ENCODE measurements at regions not wholly inside any gene's neighbourhood (a gene's known extent, or its start where the extent isn't known, plus 50 kb on each side); places are given as distances from the start of the nearest gene placed in this dataset.

DNA sequence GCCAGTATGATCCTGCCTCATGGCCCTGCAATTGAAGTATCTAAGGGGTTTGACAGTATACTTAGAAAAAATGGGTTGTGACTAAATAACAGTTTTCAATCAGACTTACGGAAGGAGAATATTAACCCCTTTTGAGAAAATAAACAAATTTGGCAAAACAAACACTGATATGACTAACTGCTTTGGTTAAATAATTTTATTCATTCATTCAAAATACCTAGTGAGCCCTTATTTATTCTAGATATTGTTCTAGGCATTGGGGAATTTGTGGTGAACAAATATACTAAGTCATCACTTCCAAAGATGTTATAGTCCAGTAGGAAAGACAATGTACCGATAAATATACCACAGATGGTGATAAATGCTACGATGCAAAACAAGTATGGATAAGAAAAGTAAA lies 358.7 kb downstream of the TGFB2 start:
- H3K27ac ChIP-seq (ENCODE audit: extremely low read length, insufficient read depth, low read length): no peak overlapping the region
- H3K4me3 ChIP-seq (replicated peaks in 1 of 3; ENCODE audit: insufficient read depth in 1 of 3, low read depth in 2 of 3, low read length in 3 of 3): no peak overlapping the region
- H3K36me3 ChIP-seq (replicated peaks in 1 of 2; ENCODE audit: control insufficient read depth in 1 of 2, insufficient read depth in 2 of 2, low read length in 2 of 2): no peaks in the 10 kb centered on the region
- H3K4me1 ChIP-seq (ENCODE audit: insufficient read depth, low read length): peaks cover 17% of the 10 kb centered on the region
- H3K27me3 ChIP-seq (ENCODE audit: control insufficient read depth in 1 of 2, insufficient read depth in 2 of 2, low read length in 2 of 2): no peaks in the 10 kb centered on the region
- DNase-seq (ENCODE audit: low spot score) (no peak), FAIRE-seq (no peak), ATAC-seq (no peak)
- no peaks in the 10 kb centered on the region for H3K9me3 ChIP-seq (ENCODE audit: low read length)
- H3K4me2 ChIP-seq (ENCODE audit: low read depth, low read length): no peak overlapping the region
- ChIA-PET POLR2A (no interaction called here), CTCF (ENCODE audit: low intra/inter-chr PET ratio, low total read pairs) (no interaction called here)
- in situ Hi-C loops (cut with HindIII; ENCODE audit: extremely low pct_ligation_motif_present, low pct_unique_long_range_greater_than_20kb): no loop called here
- intact Hi-C loops (cut with micrococcal nuclease; ENCODE audit: unreplicated experiment): no loop called here
- no peak for TF ChIP-seq NCOA2 (CRISPR knock-in tag; IDR thresholded peaks at IDR 0.05)
- no peak for TF ChIP-seq ZNF3 (CRISPR knock-in tag; IDR thresholded peaks at IDR 0.05)
- no peak for TF ChIP-seq ZBTB7A (CRISPR knock-in tag; IDR thresholded peaks at IDR 0.05)
- no peak for TF ChIP-seq EEA1 (CRISPR knock-in tag; IDR thresholded peaks at IDR 0.05; ENCODE audit: borderline replicate concordance)
- no peak overlapping the region for H2AFZ ChIP-seq (ENCODE audit: low read length)
- no peaks in the 10 kb centered on the region for H3K79me2 ChIP-seq (ENCODE audit: insufficient read depth, low read length)
- H3K9ac ChIP-seq (ENCODE audit: insufficient read depth, low read depth, low read length): no peak overlapping the region
- WGBS (ENCODE audit: low lambda C conversion rate): 61% methylated on average over 3 of the region's 3 CpGs
- no peaks in the 10 kb centered on the region for H4K20me1 ChIP-seq (ENCODE audit: insufficient read depth, low read length)
- no TSS peak for BruUV-seq (replicated peaks)

GRCh38 chr1:218705391-218705790 lies 360.3 kb downstream of the TGFB2 start:
- intact Hi-C loops (cut with micrococcal nuclease; ENCODE audit: unreplicated experiment): no loop called here
- H3K9me3 ChIP-seq (ENCODE audit: low read length): no peaks in the 10 kb centered on the region
- no peak overlapping the region for H3K4me3 ChIP-seq (replicated peaks in 1 of 3; ENCODE audit: insufficient read depth in 1 of 3, low read depth in 2 of 3, low read length in 3 of 3)
- no peak overlapping the region for H2AFZ ChIP-seq (ENCODE audit: low read length)
- in situ Hi-C loops (cut with HindIII; ENCODE audit: extremely low pct_ligation_motif_present, low pct_unique_long_range_greater_than_20kb): no loop called here
- WGBS (ENCODE audit: low lambda C conversion rate): 23% methylated on average over 2 of the region's 2 CpGs
- no peak for FAIRE-seq
- H4K20me1 ChIP-seq (ENCODE audit: insufficient read depth, low read length): no peaks in the 10 kb centered on the region
- no peaks in the 10 kb centered on the region for H3K79me2 ChIP-seq (ENCODE audit: insufficient read depth, low read length)
- no peak for ATAC-seq
- H3K36me3 ChIP-seq (replicated peaks in 1 of 2; ENCODE audit: control insufficient read depth in 1 of 2, insufficient read depth in 2 of 2, low read length in 2 of 2): no peaks in the 10 kb centered on the region
- POLR2A ChIA-PET: no interaction called here
- H3K27ac ChIP-seq (ENCODE audit: extremely low read length, insufficient read depth, low read length): no peak overlapping the region
- no peak overlapping the region for H3K4me2 ChIP-seq (ENCODE audit: low read depth, low read length)
- no peak overlapping the region for H3K9ac ChIP-seq (ENCODE audit: insufficient read depth, low read depth, low read length)
- H3K4me1 ChIP-seq (ENCODE audit: insufficient read depth, low read length): peaks cover 17% of the 10 kb centered on the region
- DNase-seq (ENCODE audit: low spot score): no peak
- no peak for TF ChIP-seq MLX (CRISPR knock-in tag; IDR thresholded peaks at IDR 0.05)
- TF ChIP-seq ZFP90 (CRISPR knock-in tag; IDR thresholded peaks at IDR 0.05; ENCODE audit: borderline replicate concordance): no peak
- TF ChIP-seq, protein P1, sequence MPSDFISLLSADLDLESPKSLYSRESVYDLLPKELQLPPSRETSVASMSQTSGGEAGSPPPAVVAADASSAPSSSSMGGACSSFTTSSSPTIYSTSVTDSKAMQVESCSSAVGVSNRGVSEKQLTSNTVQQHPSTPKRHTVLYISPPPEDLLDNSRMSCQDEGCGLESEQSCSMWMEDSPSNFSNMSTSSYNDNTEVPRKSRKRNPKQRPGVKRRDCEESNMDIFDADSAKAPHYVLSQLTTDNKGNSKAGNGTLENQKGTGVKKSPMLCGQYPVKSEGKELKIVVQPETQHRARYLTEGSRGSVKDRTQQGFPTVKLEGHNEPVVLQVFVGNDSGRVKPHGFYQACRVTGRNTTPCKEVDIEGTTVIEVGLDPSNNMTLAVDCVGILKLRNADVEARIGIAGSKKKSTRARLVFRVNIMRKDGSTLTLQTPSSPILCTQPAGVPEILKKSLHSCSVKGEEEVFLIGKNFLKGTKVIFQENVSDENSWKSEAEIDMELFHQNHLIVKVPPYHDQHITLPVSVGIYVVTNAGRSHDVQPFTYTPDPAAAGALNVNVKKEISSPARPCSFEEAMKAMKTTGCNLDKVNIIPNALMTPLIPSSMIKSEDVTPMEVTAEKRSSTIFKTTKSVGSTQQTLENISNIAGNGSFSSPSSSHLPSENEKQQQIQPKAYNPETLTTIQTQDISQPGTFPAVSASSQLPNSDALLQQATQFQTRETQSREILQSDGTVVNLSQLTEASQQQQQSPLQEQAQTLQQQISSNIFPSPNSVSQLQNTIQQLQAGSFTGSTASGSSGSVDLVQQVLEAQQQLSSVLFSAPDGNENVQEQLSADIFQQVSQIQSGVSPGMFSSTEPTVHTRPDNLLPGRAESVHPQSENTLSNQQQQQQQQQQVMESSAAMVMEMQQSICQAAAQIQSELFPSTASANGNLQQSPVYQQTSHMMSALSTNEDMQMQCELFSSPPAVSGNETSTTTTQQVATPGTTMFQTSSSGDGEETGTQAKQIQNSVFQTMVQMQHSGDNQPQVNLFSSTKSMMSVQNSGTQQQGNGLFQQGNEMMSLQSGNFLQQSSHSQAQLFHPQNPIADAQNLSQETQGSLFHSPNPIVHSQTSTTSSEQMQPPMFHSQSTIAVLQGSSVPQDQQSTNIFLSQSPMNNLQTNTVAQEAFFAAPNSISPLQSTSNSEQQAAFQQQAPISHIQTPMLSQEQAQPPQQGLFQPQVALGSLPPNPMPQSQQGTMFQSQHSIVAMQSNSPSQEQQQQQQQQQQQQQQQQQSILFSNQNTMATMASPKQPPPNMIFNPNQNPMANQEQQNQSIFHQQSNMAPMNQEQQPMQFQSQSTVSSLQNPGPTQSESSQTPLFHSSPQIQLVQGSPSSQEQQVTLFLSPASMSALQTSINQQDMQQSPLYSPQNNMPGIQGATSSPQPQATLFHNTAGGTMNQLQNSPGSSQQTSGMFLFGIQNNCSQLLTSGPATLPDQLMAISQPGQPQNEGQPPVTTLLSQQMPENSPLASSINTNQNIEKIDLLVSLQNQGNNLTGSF (CRISPR knock-in tag; IDR thresholded peaks at IDR 0.05): no peak
- TF ChIP-seq HES4 (CRISPR knock-in tag; IDR thresholded peaks at IDR 0.05; ENCODE audit: borderline replicate concordance): no peak
- TF ChIP-seq NR2F1 (CRISPR knock-in tag; IDR thresholded peaks at IDR 0.05): no peak
- peak; percentile 57 for TF ChIP-seq CREB1 (IDR thresholded peaks at IDR 0.05)
- no peak for TF ChIP-seq CREB1 (CRISPR knock-in tag; IDR thresholded peaks at IDR 0.05)
- TF ChIP-seq HMGXB4 (CRISPR knock-in tag; IDR thresholded peaks at IDR 0.05; ENCODE audit: borderline replicate concordance in 1 of 2, low read depth in 1 of 2): no peak
- no TSS peak for BruUV-seq (replicated peaks)
- H3K27me3 ChIP-seq (ENCODE audit: control insufficient read depth in 1 of 2, insufficient read depth in 2 of 2, low read length in 2 of 2): no peaks in the 10 kb centered on the region
- CTCF ChIA-PET (ENCODE audit: low intra/inter-chr PET ratio, low total read pairs): no interaction called here

Data from HepG2 (cell line).